ENCODE measurements at regions not wholly inside any gene's neighbourhood (a gene's known extent, or its start where the extent isn't known, plus 50 kb on each side); places are given as distances from the start of the nearest gene placed in this dataset.

GRCh38 chr4:74598611-74599325 lies 153.8 kb downstream of the AREG start:
- no peak overlapping the region for H3K9ac ChIP-seq (ENCODE audit: low read depth in 2 of 2, low read length in 2 of 2)
- H3K27me3 ChIP-seq = no peaks in the 10 kb centered on the region
- no peak for TF ChIP-seq CTCF (IDR thresholded peaks at IDR 0.05)
- intact Hi-C loops (cut with DNase I) = no loop called here
- DNase-seq = no peak
- no peak overlapping the region for H3K4me3 ChIP-seq
- H3K27ac ChIP-seq = no peak overlapping the region
- H3K36me3 ChIP-seq = no peaks in the 10 kb centered on the region
- no peaks in the 10 kb centered on the region for H3K4me1 ChIP-seq
- H3K9me3 ChIP-seq = peaks cover 8% of the 10 kb centered on the region

GRCh38 chr4:74603186-74603585 lies 158.2 kb downstream of the AREG start:
- Histone ChIP-seq H3K36me3 (no peaks in the 10 kb centered on the region), H3K4me1 (no peaks in the 10 kb centered on the region), H3K4me3 (no peak overlapping the region), H3K9me3 (no peaks in the 10 kb centered on the region), H3K27me3 (no peaks in the 10 kb centered on the region), H3K9ac (ENCODE audit: low read depth in 2 of 2, low read length in 2 of 2) (no peak overlapping the region), H3K27ac (no peak overlapping the region)
- TF ChIP-seq CTCF (IDR thresholded peaks at IDR 0.05) = no peak
- no peak for DNase-seq
- intact Hi-C loops (cut with DNase I) = no loop called here

GRCh38 chr4:74608151-74608949 lies 163.4 kb downstream of the AREG start:
- H3K4me1 ChIP-seq = no peaks in the 10 kb centered on the region
- no peak overlapping the region for H3K9ac ChIP-seq (ENCODE audit: low read depth in 2 of 2, low read length in 2 of 2)
- intact Hi-C loops (cut with DNase I) = no loop called here
- no peak overlapping the region for H3K27ac ChIP-seq
- H3K9me3 ChIP-seq = no peaks in the 10 kb centered on the region
- no peak for DNase-seq
- TF ChIP-seq CTCF (IDR thresholded peaks at IDR 0.05) = no peak
- H3K27me3 ChIP-seq = no peaks in the 10 kb centered on the region
- H3K36me3 ChIP-seq = no peaks in the 10 kb centered on the region
- no peak overlapping the region for H3K4me3 ChIP-seq

- H3K4me3 ChIP-seq = no peak overlapping the region
- no peak overlapping the region for H3K27ac ChIP-seq
- intact Hi-C loops (cut with DNase I) = no loop called here
- no peak overlapping the region for H3K9ac ChIP-seq (ENCODE audit: low read depth in 2 of 2, low read length in 2 of 2)
- DNase-seq = no peak
- no peaks in the 10 kb centered on the region for H3K36me3 ChIP-seq
- H3K9me3 ChIP-seq = no peaks in the 10 kb centered on the region
- no peaks in the 10 kb centered on the region for H3K27me3 ChIP-seq
- H3K4me1 ChIP-seq = no peaks in the 10 kb centered on the region
- no peak for TF ChIP-seq CTCF (IDR thresholded peaks at IDR 0.05)
These were observed 165.6 kb downstream of the AREG start for GRCh38 chr4:74610491-74610890.

- DNase-seq = no peak
- no peaks in the 10 kb centered on the region for H3K4me1 ChIP-seq
- no peaks in the 10 kb centered on the region for H3K27me3 ChIP-seq
- H3K36me3 ChIP-seq = no peaks in the 10 kb centered on the region
- intact Hi-C loops (cut with DNase I) = no loop called here
- H3K9ac ChIP-seq (ENCODE audit: low read depth in 2 of 2, low read length in 2 of 2) = no peak overlapping the region
- no peak overlapping the region for H3K4me3 ChIP-seq
- TF ChIP-seq CTCF (IDR thresholded peaks at IDR 0.05) = no peak
- no peak overlapping the region for H3K27ac ChIP-seq
- no peaks in the 10 kb centered on the region for H3K9me3 ChIP-seq
These were observed 167.9 kb downstream of the AREG start for GRCh38 chr4:74612837-74613236.

Measured in colonic mucosa (tissue), 4 donors.